GM12878 (cell line): ENCODE measurements at regions not wholly inside any gene's neighbourhood (a gene's known extent, or its start where the extent isn't known, plus 50 kb on each side); places are given as distances from the start of the nearest gene placed in this dataset.

Source experiments
- ATAC-seq: fragments of 200-7000 bp; cut with Tn5 transposase; 3 replicates; pipeline ENCODE4 v1.9.1; 2020; ENCODE audit warnings: mild to moderate bottlenecking, moderate library complexity
- BruUV-seq: library from RNA; stranded (reverse); fragments of 400-500 nt; replicated peaks from 2 replicates; lab custom pipeline; 2021; lab: Mats Ljungman, UMichigan
- CTCF ChIA-PET: fragments of 300-600 bp; sonication (Branson Sonifier 250); formaldehyde crosslinking; extraction: SDS; loops from one replicate; lab custom pipeline; 2021; ENCODE audit warnings: inconsistent platforms; lab: Yijun Ruan, JAX
- POLR2A ChIA-PET: fragments of 350-600 bp; formaldehyde crosslinking; extraction: SDS; loops from one replicate; lab custom pipeline; 2021; ENCODE audit warnings: inconsistent platforms; lab: Charles Lee
- RAD21 ChIA-PET: fragments of 300-600 bp; sonication (Branson Sonifier 250); formaldehyde crosslinking; loops from one replicate; lab custom pipeline; 2023; ENCODE audit warnings: antibody characterized with exemption; ENCODE audit not compliant: unreplicated experiment; lab: Charles Lee
- SMC1A ChIA-PET: fragments of 300-600 bp; sonication (Branson Sonifier 250); formaldehyde crosslinking; loops from one replicate; lab custom pipeline; 2023; ENCODE audit not compliant: unreplicated experiment, uncharacterized antibody; lab: Charles Lee
- DNase-seq: peaks from one replicate; pipeline ENCODE4 v3.0.0-alpha.2; 2011; ENCODE audit warnings: low read depth, low spot score
- FAIRE-seq: peaks from 3 replicates; lab custom pipeline; 2011; peaks lifted over from hg19 to GRCh38; lab: Jason Lieb, UNC
- H2AFZ ChIP-seq: 2 replicates; pipeline ENCODE4 v1.6.0; 2011; ENCODE audit warnings: low read depth, low read length, control low read depth; ENCODE audit not compliant: control insufficient read depth
- H3K27ac ChIP-seq: 2 replicates; pipeline ENCODE4 v1.5.1; 2011; ENCODE audit warnings: control low read depth; ENCODE audit not compliant: control insufficient read depth, insufficient read depth
- H3K27me3 ChIP-seq, 2 experiments: replicated peaks in 1 of 2; 2 replicates each; pipeline versions ENCODE4 v1.6.0 to v1.6.1; 2011; ENCODE audit warnings: low read length in 1 of 2; ENCODE audit not compliant: control insufficient read depth in 2 of 2, insufficient read depth in 2 of 2
- H3K36me3 ChIP-seq, 2 experiments: 2 replicates each; pipeline ENCODE4 v1.5.1; 2011; ENCODE audit warnings: low read length in 1 of 2; ENCODE audit not compliant: control insufficient read depth in 2 of 2, insufficient read depth in 2 of 2
- H3K4me1 ChIP-seq: 2 replicates; pipeline ENCODE4 v1.6.1; 2011; ENCODE audit warnings: mild to moderate bottlenecking, low read length, moderate library complexity, mixed read lengths; ENCODE audit not compliant: control insufficient read depth, insufficient read depth
- H3K4me2 ChIP-seq: 2 replicates; pipeline ENCODE4 v1.6.0; 2011; ENCODE audit warnings: control low read depth; ENCODE audit not compliant: control insufficient read depth, insufficient read depth
- H3K4me3 ChIP-seq: fragments of 200-600 bp; sonication (generic); 2 replicates; pipeline ENCODE4 v1.5.1; 2016
- H3K79me2 ChIP-seq: 2 replicates; pipeline ENCODE4 v1.6.0; 2011; ENCODE audit warnings: low read length; ENCODE audit not compliant: control insufficient read depth, insufficient read depth
- H3K9ac ChIP-seq: 2 replicates; pipeline ENCODE4 v1.8.0; 2011; ENCODE audit warnings: low read length, control low read depth, mixed read lengths; ENCODE audit not compliant: control insufficient read depth, insufficient read depth
- H3K9me3 ChIP-seq: replicated peaks from 3 replicates; pipeline ENCODE4 v1.5.1; 2011; ENCODE audit warnings: mild to moderate bottlenecking, low read length; ENCODE audit not compliant: control insufficient read depth, insufficient read depth
- H4K20me1 ChIP-seq: 2 replicates; pipeline ENCODE4 v1.6.0; 2011; ENCODE audit not compliant: control insufficient read depth, insufficient read depth
- CBX3 ChIP-seq: fragments of 200-600 bp; sonication (generic); IDR thresholded peaks from 2 replicates; pipeline ENCODE4 v1.6.1; 2016; ENCODE audit warnings: low read depth, borderline replicate concordance
- CHD2 ChIP-seq: IDR thresholded peaks from 2 replicates; pipeline ENCODE4 v1.6.1; 2011; ENCODE audit warnings: low read depth, low read length, improper control_type of control experiment, borderline replicate concordance
- CTCF ChIP-seq, 3 experiments: IDR thresholded peaks in 2 of 3; conservative IDR thresholded peaks in 1 of 3; 2 replicates each; pipeline ENCODE4 v1.5.1; 2011; ENCODE audit warnings: low read depth in 3 of 3, low read length in 3 of 3, mild to moderate bottlenecking in 3 of 3, control low read depth in 2 of 3, moderate library complexity in 2 of 3, inconsistent platforms in 1 of 3, mixed read lengths in 1 of 3; ENCODE audit not compliant: control insufficient read depth in 2 of 3, insufficient read depth in 1 of 3; ENCODE audit errors: extremely low read depth in 1 of 3
- NRF1 ChIP-seq: conservative IDR thresholded peaks from 2 replicates; pipeline ENCODE4 v1.6.1; 2011; ENCODE audit warnings: mild to moderate bottlenecking, low read depth, low read length, improper control_type of control experiment
- PRDM15 ChIP-seq: fragments of 450-650 bp; formaldehyde crosslinking; IDR thresholded peaks from 2 replicates; pipeline ENCODE4 v1.4.0; 2020; ENCODE audit warnings: mild to moderate bottlenecking, moderate library complexity
- RBBP5 ChIP-seq: fragments of 200-600 bp; sonication (generic); conservative IDR thresholded peaks from 2 replicates; pipeline ENCODE4 v1.6.1; 2016
- TCF12 ChIP-seq: IDR thresholded peaks from 2 replicates; pipeline ENCODE4 v1.6.1; 2011; ENCODE audit warnings: low read depth, mild to moderate bottlenecking, low read length
- ZNF592 ChIP-seq: fragments of 450-650 bp; IDR thresholded peaks from 2 replicates; pipeline ENCODE4 v1.6.1; 2017; ENCODE audit warnings: mild to moderate bottlenecking, moderate library complexity
- WGBS: methylation state at CpG from one replicate; pipeline ENCODE4 v1.1.6; 2016; ENCODE audit warnings: low lambda C conversion rate; ENCODE audit not compliant: insufficient replicate concordance, insufficient coverage; ENCODE audit errors: missing lambda C conversion rate; 5-methylcytosine and 5-hydroxymethylcytosine counted together
- in situ Hi-C: fragments of 300-500 bp; cut with MboI; formaldehyde crosslinking; loops from 9 replicates; pipeline ENCODE4 v1.14.3; 2018; ENCODE audit warnings: mixed read lengths
- intact Hi-C: fragments of 100-400 bp; cut with micrococcal nuclease; formaldehyde crosslinking; loops from one replicate; pipeline ENCODE4 v1.14.2; 2022; ENCODE audit not compliant: unreplicated experiment

GRCh38 chr3:182413682-182414081, 379.6 kb upstream of the ATP11B start (continued):
- TF ChIP-seq PRDM15 (CRISPR knock-in tag): no peak
- no peak for TF ChIP-seq RBBP5

- Histone ChIP-seq H4K20me1 (no peaks in the 10 kb centered on the region), H3K27ac (no peak overlapping the region), H3K27me3 (peaks cover 2 to 3% of the 10 kb centered on the region in 2 experiments; a peak in 1 of 4 replicates), H3K9me3 (no peaks in the 10 kb centered on the region), H2AFZ (no peak overlapping the region), H3K9ac (no peak overlapping the region), H3K4me1 (no peaks in the 10 kb centered on the region), H3K79me2 (no peaks in the 10 kb centered on the region), H3K4me3 (no peak overlapping the region), H3K36me3 (no peaks in the 10 kb centered on the region), H3K4me2 (no peak overlapping the region)
- DNase-seq (no peak), FAIRE-seq (no peak), ATAC-seq (no peak)
- 0% methylated on average over 3 of the region's 3 CpGs for WGBS
- RAD21 ChIA-PET: no interaction called here
- SMC1A ChIA-PET: no interaction called here
- intact Hi-C loops: no loop called here
- POLR2A ChIA-PET: no interaction called here
- CTCF ChIA-PET: no interaction called here
- BruUV-seq: no TSS peak
- in situ Hi-C loops: no loop called here
- TF ChIP-seq ZNF592: no peak
- no peak for TF ChIP-seq CBX3
- TF ChIP-seq NRF1: no peak
- no peak for TF ChIP-seq TCF12
- TF ChIP-seq PRDM15 (CRISPR knock-in tag): no peak
- no peak for TF ChIP-seq CTCF (IDR thresholded peaks at IDR 0.05 in 2 of 3, conservative IDR thresholded peaks at IDR 0.05 in 1 of 3; ENCODE audit: control insufficient read depth in 2 of 3, extremely low read depth in 1 of 3, insufficient read depth in 1 of 3, low read depth in 3 of 3, low read length in 3 of 3)
- TF ChIP-seq CHD2: no peak
Observed at GRCh38 chr3:182414586-182414985, 378.7 kb upstream of the ATP11B start.
